ENCODE measurements at regions not wholly inside any gene's neighbourhood (a gene's known extent, or its start where the extent isn't known, plus 50 kb on each side); places are given as distances from the start of the nearest gene placed in this dataset.

- no peak for DNase-seq
Measured at GRCh38 chr6:12384357-12384912, 94.3 kb downstream of the EDN1 start.

- no peak for DNase-seq
Measured at GRCh38 chr6:12385316-12385715, 95.2 kb downstream of the EDN1 start.

- no peak for DNase-seq
Measured at GRCh38 chr6:12386816-12387215, 96.7 kb downstream of the EDN1 start.

GRCh38 chr6:12391472-12391871, 101.3 kb downstream of the EDN1 start:
- DNase-seq = no peak

- no peak for DNase-seq
Measured at GRCh38 chr6:12392490-12392889, 102.3 kb downstream of the EDN1 start.

GRCh38 chr6:12393100-12393499, 102.9 kb downstream of the EDN1 start:
- DNase-seq = no peak

GRCh38 chr6:12394170-12394569, 104.0 kb downstream of the EDN1 start:
- DNase-seq = no peak

- DNase-seq = no peak
Measured at GRCh38 chr6:12395898-12396297, 105.7 kb downstream of the EDN1 start.

GRCh38 chr6:12401200-12401599, 111.0 kb downstream of the EDN1 start:
- DNase-seq = no peak

- DNase-seq = no peak
Measured at GRCh38 chr6:12403201-12403826, 113.2 kb downstream of the EDN1 start.

- DNase-seq = no peak
Measured at GRCh38 chr6:12403947-12404647, 113.9 kb downstream of the EDN1 start.

GRCh38 chr6:12404651-12405050, 114.5 kb downstream of the EDN1 start:
- no peak for DNase-seq

- DNase-seq = no peak
Measured at GRCh38 chr6:12408752-12409151, 118.6 kb downstream of the EDN1 start.

GRCh38 chr6:12410946-12411345, 120.8 kb downstream of the EDN1 start:
- no peak for DNase-seq

- DNase-seq = no peak
Measured at GRCh38 chr6:12414096-12414675, 124.0 kb downstream of the EDN1 start.

- DNase-seq = no peak
Measured at GRCh38 chr6:12415980-12416598, 125.9 kb downstream of the EDN1 start.

GRCh38 chr6:12417191-12417590, 127.0 kb downstream of the EDN1 start:
- no peak for DNase-seq

- no peak for DNase-seq
Measured at GRCh38 chr6:12418946-12419345, 128.8 kb downstream of the EDN1 start.

GRCh38 chr6:12419631-12420272, 129.6 kb downstream of the EDN1 start:
- DNase-seq = no peak

- DNase-seq = no peak
Measured at GRCh38 chr6:12420626-12421025, 130.5 kb downstream of the EDN1 start.

GRCh38 chr6:12421596-12421995, 131.4 kb downstream of the EDN1 start:
- no peak for DNase-seq

- no peak for DNase-seq
Measured at GRCh38 chr6:12422848-12423247, 132.7 kb downstream of the EDN1 start.

- DNase-seq = no peak
Measured at GRCh38 chr6:12423832-12424231, 133.7 kb downstream of the EDN1 start.

All from activated CD4-positive, alpha-beta T cell treated with anti-CD3 and anti-CD28 coated beads, Interleukin-2, amount 50 U/mL, for 4 hours (primary cell).